B cell (primary cell): ENCODE measurements at regions not wholly inside any gene's neighbourhood (a gene's known extent, or its start where the extent isn't known, plus 50 kb on each side); places are given as distances from the start of the nearest gene placed in this dataset. TPM values are rescaled to one million over a fixed set of nuclear protein-coding genes. Genes with fewer than 3 reads are reported as not detected.

ENCODE experiments used
- ATAC-seq: fragments of 200-7000 bp; cut with Tn5 transposase; one replicate; pipeline ENCODE4 v1.10.0; 2021; ENCODE audit warnings: low read depth, mild to moderate bottlenecking, moderate number of reproducible peaks, moderate library complexity
- CTCF ChIA-PET: fragments of 350-600 bp; sonication (Branson Sonifier 250); formaldehyde crosslinking; loops from one replicate; lab custom pipeline; 2021; ENCODE audit warnings: antibody characterized with exemption, inconsistent platforms; lab: Charles Lee
- POLR2A ChIA-PET: fragments of 350-600 bp; sonication (Branson Sonifier 250); formaldehyde crosslinking; loops from one replicate; lab custom pipeline; 2021; ENCODE audit warnings: antibody characterized with exemption; lab: Charles Lee
- DNase-seq: peaks from one replicate; pipeline ENCODE4 v3.0.0; 2013
- H2AFZ ChIP-seq: 2 replicates; pipeline ENCODE4 v1.6.1; 2012; ENCODE audit warnings: mild to moderate bottlenecking, low read depth, low read length; ENCODE audit not compliant: insufficient read depth, poor library complexity, severe bottlenecking
- H3K27ac ChIP-seq, 2 donors: 1 replicate in 1 of 2; 2 replicates in 1 of 2; pipeline ENCODE4 v1.5.1; 2012 to 2013; ENCODE audit warnings: low read length in 2 of 2, mild to moderate bottlenecking in 2 of 2, moderate library complexity in 1 of 2
- H3K27me3 ChIP-seq, 4 experiments: fragments of 200-600 bp in 1 of 4; sonication (generic) in 1 of 4; replicated peaks in 1 of 4; 1 replicate in 2 of 4; 2 replicates in 2 of 4; pipeline versions ENCODE4 v1.6.1 to v1.7.0; 2013 to 2016; ENCODE audit warnings: low read length in 3 of 4, mild to moderate bottlenecking in 2 of 4, mixed read lengths in 1 of 4, moderate library complexity in 1 of 4; ENCODE audit not compliant: insufficient read depth in 4 of 4, control insufficient read depth in 3 of 4; ENCODE audit errors: control extremely low read depth in 1 of 4
- H3K36me3 ChIP-seq, 2 experiments: replicated peaks in 1 of 2; 1 replicate in 1 of 2; 2 replicates in 1 of 2; pipeline versions ENCODE4 v1.6.1 to v1.7.1; 2013; ENCODE audit warnings: low read length in 1 of 2; ENCODE audit not compliant: insufficient read depth in 2 of 2, control insufficient read depth in 1 of 2; ENCODE audit errors: control extremely low read depth in 1 of 2, extremely low read depth in 1 of 2
- H3K4me1 ChIP-seq, 2 donors: fragments of 200-600 bp in 1 of 2; sonication (generic) in 1 of 2; 1 replicate in 1 of 2; 2 replicates in 1 of 2; pipeline versions ENCODE4 v1.5.1 to v1.6.1; 2013 to 2017; ENCODE audit warnings: low read length in 2 of 2; ENCODE audit not compliant: control insufficient read depth in 2 of 2, insufficient read depth in 2 of 2
- H3K4me2 ChIP-seq: replicated peaks from 2 replicates; pipeline ENCODE3; 2012; ENCODE audit warnings: mild to moderate bottlenecking, low read depth, low read length; ENCODE audit not compliant: poor library complexity, severe bottlenecking
- H3K4me3 ChIP-seq, 5 experiments: fragments of 200-600 bp in 1 of 5; sonication (generic) in 1 of 5; 1 replicate in 3 of 5; 2 replicates in 2 of 5; pipeline versions ENCODE4 v1.5.1 to v1.7.0; 2011 to 2016; ENCODE audit warnings: low read length in 4 of 5, mild to moderate bottlenecking in 4 of 5, low read depth in 2 of 5, control low read depth in 1 of 5, moderate library complexity in 1 of 5; ENCODE audit not compliant: insufficient read depth in 1 of 5; ENCODE audit errors: control extremely low read depth in 1 of 5, extremely low read depth in 1 of 5
- H3K79me2 ChIP-seq: fragments of 200-600 bp; sonication (generic); one replicate; pipeline ENCODE4 v1.6.0; 2016; ENCODE audit warnings: low read length; ENCODE audit not compliant: control insufficient read depth, insufficient read depth
- H3K9ac ChIP-seq: fragments of 200-600 bp; sonication (generic); 2 replicates; pipeline ENCODE4 v1.6.1; 2017; ENCODE audit warnings: mild to moderate bottlenecking, low read length, moderate library complexity
- H3K9me3 ChIP-seq, 3 donors: one replicate each; pipeline versions ENCODE4 v1.6.1 to v1.7.1; 2013; ENCODE audit warnings: low read length in 2 of 3; ENCODE audit not compliant: control insufficient read depth in 2 of 3, insufficient read depth in 1 of 3; ENCODE audit errors: control extremely low read depth in 1 of 3
- H4K20me1 ChIP-seq: 2 replicates; pipeline ENCODE4 v1.6.0; 2012; ENCODE audit warnings: mild to moderate bottlenecking, low read length; ENCODE audit not compliant: insufficient read depth, control insufficient read depth, poor library complexity, severe bottlenecking
- H3K27ac Mint-ChIP-seq: one replicate; pipeline ENCODE4 v1.8.0; 2021; ENCODE audit warnings: mixed read lengths
- H3K27me3 Mint-ChIP-seq: one replicate; pipeline ENCODE4 v1.8.0; 2021; ENCODE audit warnings: mixed read lengths
- H3K4me1 Mint-ChIP-seq: one replicate; pipeline ENCODE4 v1.8.0; 2021; ENCODE audit warnings: mixed read lengths
- H3K4me3 Mint-ChIP-seq: one replicate; pipeline ENCODE4 v1.8.0; 2021; ENCODE audit warnings: mixed read lengths
- H3K9me3 Mint-ChIP-seq: one replicate; pipeline ENCODE4 v1.8.0; 2022; ENCODE audit warnings: mixed read lengths; ENCODE audit not compliant: insufficient read depth
- EZH2 ChIP-seq: IDR thresholded peaks from 2 replicates; pipeline ENCODE4 v1.6.1; 2012; ENCODE audit warnings: borderline replicate concordance, low read depth, mild to moderate bottlenecking, moderate library complexity, low read length; ENCODE audit not compliant: insufficient read depth, poor library complexity, severe bottlenecking
- WGBS: methylation state at CpG from one replicate; pipeline ENCODE4 v1.1.5; 2013; ENCODE audit warnings: missing lambda C conversion rate; ENCODE audit not compliant: insufficient coverage; 5-methylcytosine and 5-hydroxymethylcytosine counted together
- intact Hi-C: fragments of 100-400 bp; cut with micrococcal nuclease; formaldehyde crosslinking; loops from one replicate; pipeline ENCODE4 v1.10.0; 2022
- small RNA-seq: library from RNA; depleted of rRNA; stranded (forward); fragments of <200 nt; gene quantifications from one replicate; pipeline ENCODE3, GENCODE V24; 2012; ENCODE audit warnings: low replicate concordance, low read depth; ENCODE audit not compliant: insufficient read length
- TF ChIP-seq, protein P1 (sequence below): fragments of 200-600 bp; IDR thresholded peaks from one replicate; pipeline ENCODE4 v1.8.0; 2022; ENCODE audit warnings: antibody characterized with exemption, mild to moderate bottlenecking

DNA sequence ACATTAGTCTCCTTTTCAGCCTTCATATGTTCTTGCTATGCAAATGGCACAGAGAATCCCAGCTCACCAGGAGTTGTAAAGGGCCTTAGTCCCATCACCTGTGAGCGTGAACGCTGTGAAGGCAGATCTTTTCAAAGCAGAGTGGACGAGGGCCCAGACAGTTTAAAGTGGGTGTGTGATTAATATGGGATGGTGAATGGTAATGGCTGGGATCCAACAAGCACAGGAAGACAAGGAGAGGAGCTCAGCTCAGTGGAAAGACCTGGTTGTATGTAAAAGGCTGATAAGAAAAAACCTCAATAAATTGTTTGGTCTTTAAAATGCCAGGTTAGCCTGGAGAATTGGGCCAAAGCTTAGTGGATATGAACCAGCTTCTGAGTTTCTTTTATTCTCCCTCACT, 326.2 kb downstream of the NYAP2 start:
- no peak for TF ChIP-seq EZH2
- TF ChIP-seq, protein P1, sequence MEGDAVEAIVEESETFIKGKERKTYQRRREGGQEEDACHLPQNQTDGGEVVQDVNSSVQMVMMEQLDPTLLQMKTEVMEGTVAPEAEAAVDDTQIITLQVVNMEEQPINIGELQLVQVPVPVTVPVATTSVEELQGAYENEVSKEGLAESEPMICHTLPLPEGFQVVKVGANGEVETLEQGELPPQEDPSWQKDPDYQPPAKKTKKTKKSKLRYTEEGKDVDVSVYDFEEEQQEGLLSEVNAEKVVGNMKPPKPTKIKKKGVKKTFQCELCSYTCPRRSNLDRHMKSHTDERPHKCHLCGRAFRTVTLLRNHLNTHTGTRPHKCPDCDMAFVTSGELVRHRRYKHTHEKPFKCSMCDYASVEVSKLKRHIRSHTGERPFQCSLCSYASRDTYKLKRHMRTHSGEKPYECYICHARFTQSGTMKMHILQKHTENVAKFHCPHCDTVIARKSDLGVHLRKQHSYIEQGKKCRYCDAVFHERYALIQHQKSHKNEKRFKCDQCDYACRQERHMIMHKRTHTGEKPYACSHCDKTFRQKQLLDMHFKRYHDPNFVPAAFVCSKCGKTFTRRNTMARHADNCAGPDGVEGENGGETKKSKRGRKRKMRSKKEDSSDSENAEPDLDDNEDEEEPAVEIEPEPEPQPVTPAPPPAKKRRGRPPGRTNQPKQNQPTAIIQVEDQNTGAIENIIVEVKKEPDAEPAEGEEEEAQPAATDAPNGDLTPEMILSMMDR = no peak
- no peaks in the 10 kb centered on the region for H3K9me3 ChIP-seq
- no peak for DNase-seq
- no peaks in the 10 kb centered on the region for H3K4me1 ChIP-seq
- no peak overlapping the region for H3K4me3 Mint-ChIP-seq
- H3K27ac Mint-ChIP-seq = no peak overlapping the region
- H3K36me3 ChIP-seq = no peaks in the 10 kb centered on the region
- no peaks in the 10 kb centered on the region for H3K27me3 ChIP-seq
- no peak for ATAC-seq
- H3K9me3 Mint-ChIP-seq = no peaks in the 10 kb centered on the region
- no peak overlapping the region for H3K4me2 ChIP-seq
- ChIA-PET POLR2A (no interaction called here), CTCF (no interaction called here)
- H3K27ac ChIP-seq = no peak overlapping the region
- no peaks in the 10 kb centered on the region for H4K20me1 ChIP-seq
- peaks cover 7% of the 10 kb centered on the region for H3K27me3 Mint-ChIP-seq
- no peaks in the 10 kb centered on the region for H3K79me2 ChIP-seq
- no peaks in the 10 kb centered on the region for H3K4me1 Mint-ChIP-seq
- intact Hi-C loops = no loop called here
- no peak overlapping the region for H3K4me3 ChIP-seq
- no peak overlapping the region for H2AFZ ChIP-seq
- 28% methylated on average over 3 of the region's 3 CpGs for WGBS
- H3K9ac ChIP-seq = no peak overlapping the region

Small RNAs in the stretch of these regions (small RNA-seq; reads per million reads assigned to genes)
- gene AC068138.1 = not detected
- gene MIR5702 = not detected
